Right renal pelvis (tissue), 4 donors: ENCODE measurements at regions not wholly inside any gene's neighbourhood (a gene's known extent, or its start where the extent isn't known, plus 50 kb on each side); places are given as distances from the start of the nearest gene placed in this dataset.
"Not testable (repeated sequence)": the region's sequence is repeated elsewhere in the genome, so short reads cannot be mapped to it uniquely, and the experiment has no call there.

ENCODE experiments used
- DNase-seq, 4 donors: peaks; one replicate each; pipeline ENCODE4 v3.0.0-alpha.2; 2013; ENCODE audit warnings: low read depth in 4 of 4, low spot score in 3 of 4, missing footprints in 1 of 4

DNA sequence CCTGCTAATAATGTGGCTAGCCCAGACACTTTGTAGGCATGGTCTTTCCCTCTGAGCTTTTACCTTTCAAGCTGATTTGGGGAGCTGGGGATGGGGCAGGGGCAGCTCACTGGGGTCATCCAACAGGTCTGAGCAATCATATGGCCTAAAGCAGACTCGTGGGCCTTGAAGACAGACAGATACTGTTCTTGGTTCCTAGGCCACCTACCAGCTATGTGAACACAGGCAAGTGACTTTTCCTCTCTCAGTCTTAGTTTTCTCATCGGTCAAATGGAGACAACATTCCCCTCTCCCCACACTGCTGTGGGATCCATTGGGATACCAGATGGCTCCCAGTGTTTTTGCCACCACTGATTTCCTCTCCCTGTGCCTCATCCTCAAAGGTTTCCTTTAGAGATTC, 181.8 kb downstream of the RRAGC start:
- no peak for DNase-seq

DNA sequence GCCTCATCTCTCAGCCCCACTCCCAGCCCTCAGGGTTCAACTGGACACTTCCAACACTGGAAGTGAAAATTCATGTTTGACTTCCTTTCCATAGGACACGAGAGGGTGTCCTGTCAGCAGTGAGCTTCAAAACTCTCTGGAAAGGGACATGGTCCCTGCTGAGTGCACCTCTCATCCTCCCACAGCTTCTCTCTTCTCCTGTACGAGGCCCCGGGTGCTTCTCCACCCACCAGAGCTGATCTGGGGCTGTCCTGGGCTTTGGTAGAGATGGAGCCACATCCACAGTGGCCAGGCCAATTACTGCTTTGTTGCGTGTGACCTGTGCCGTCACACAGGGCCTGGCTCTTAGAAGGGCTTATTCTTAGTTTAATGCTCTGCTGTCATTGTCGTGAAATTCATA, 182.3 kb downstream of the RRAGC start:
- no peak for DNase-seq

DNA sequence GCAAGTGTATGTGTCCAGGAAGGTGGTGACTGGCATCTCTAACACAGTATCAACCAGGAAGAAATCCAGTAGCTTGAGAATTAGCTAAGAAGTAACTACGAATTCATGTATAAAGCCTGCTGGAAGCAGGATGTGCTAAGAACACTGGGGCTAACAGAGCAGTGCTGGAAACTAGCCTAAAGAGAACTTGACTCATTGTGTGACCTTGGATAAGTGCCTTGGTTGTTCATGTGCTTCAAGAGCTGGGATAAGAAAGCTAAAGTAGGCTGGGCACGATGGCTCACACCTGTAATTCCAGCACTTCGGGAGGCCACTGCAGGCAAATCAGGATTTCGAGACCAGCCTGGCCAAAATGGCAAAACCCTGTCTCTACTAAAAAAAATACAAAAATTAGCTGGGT, 186.9 kb downstream of the RRAGC start:
- DNase-seq: no peak

DNA sequence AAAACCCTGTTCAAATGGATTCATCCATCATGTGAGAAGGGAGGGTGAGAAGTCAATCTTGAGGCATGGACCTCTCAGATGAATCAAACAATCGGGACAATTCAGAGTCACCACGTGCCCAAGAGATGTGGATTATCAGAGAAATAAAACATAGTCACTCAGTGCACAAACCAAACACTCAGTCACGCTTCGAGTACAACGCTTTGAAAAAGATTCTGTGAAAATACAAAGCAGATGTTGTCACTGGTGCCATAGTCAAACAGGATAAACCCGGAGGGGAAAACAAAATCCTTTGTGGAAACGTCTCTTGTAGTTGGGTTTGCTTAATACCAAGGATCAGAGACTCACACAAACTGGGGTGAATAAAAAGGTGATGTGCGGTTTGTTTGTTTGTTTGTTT, 188.4 kb downstream of the RRAGC start:
- DNase-seq: no peak

DNA sequence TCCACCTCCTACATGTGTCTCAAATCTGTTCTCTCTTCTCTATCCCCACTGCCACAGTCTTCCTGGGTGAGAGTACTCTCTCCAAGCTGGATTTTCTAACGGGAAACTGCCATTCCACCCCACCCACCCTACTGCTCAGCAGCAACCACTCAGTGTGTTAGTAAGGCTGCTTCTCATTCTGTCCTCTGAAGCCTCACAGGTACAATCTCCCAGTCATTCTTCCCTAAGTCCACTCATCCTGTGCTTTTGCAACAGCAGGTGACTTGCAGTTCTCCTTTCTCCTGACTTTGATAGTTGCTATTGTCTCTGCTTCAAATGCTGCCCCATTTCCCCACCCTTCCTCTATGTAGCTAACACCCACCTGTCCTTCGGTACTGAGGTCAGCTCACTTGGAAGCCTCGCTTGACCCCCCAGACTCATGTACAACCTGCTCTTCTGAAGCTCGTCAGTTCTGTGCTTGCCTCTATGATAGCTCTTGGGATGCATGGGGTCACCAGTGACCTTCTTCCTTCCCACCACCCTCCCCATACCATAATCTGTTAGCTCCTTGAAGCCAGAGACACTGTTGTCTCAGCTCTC, 188.9 kb downstream of the RRAGC start:
- no peak for DNase-seq

DNA sequence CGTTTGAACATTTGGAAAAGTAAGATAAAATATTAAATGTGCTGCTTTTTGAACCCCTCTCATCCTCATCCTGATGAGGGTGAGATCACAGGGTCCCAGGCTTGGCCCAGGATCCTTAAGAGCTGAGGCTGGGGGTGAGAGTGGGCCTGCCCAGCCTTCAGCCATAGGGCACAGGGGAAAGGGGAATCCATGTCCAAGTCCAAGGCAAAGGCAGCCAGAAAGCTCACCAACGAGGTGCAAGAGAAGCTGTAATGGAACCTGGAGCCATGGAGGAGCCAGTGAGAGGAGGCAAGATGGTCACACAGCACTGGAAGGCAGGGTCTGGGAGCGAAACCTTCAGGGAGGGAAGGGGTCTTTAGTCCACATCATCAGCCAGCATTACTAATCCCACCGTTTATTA, 191.9 kb downstream of the RRAGC start:
- DNase-seq: no peak

DNA sequence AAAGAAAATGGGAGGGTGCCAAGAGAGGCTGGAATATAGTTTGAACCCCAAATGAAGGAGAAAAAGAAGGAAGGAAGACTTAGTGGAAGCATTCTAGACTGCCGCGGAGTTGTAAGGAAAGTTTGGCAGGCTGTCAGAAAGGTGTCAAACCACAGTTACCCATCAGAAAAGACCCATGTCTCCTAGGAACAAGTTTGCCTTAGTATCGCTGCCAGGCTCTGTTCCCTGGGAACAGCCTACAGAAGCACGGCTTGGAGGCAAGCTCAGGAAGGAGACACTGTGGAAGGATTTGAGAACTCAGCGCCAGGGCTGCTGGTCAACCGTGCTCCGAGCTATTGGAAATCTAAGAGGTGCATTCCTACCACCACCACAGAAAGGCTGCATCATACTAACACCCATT, 197.4 kb downstream of the RRAGC start:
- DNase-seq: no peak

DNA sequence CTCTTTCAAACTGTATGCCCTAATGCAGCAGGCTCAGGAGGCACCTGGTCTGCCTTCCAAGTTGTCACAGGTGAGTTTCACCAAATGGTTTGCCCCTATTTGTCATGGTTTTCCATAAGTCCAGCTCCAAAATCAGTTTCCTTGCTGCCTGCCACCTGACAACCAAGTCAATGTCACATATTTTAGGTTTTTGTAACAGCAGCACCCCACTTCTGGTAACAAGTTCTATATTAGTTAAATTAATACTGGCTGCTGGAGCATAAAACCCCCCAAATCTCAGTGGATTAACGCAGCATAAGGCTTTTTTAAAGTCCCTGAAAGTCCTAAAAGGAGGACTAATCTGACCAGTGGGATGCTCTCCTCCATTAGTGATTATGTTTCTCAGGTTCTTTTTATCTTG, 200.7 kb downstream of the RRAGC start:
- no peak for DNase-seq

DNA sequence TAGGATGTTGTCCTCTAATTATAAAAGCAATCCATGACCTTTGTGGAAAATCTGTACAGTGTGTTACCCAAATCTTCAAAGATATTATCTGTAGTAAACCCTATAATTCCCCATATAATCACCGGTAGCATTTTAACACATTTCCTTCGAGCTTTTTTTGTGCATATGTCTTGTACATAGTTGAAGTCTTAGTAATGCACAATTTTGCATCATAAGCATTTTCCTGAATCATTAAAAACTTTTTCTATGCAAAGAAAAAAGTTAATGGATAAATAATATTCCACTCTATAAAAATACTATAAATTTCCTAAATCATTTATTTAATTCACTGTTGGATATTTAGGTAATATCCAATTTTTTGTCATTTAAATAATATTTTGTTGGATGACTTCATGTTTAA, 201.7 kb downstream of the RRAGC start:
- DNase-seq: no peak

DNA sequence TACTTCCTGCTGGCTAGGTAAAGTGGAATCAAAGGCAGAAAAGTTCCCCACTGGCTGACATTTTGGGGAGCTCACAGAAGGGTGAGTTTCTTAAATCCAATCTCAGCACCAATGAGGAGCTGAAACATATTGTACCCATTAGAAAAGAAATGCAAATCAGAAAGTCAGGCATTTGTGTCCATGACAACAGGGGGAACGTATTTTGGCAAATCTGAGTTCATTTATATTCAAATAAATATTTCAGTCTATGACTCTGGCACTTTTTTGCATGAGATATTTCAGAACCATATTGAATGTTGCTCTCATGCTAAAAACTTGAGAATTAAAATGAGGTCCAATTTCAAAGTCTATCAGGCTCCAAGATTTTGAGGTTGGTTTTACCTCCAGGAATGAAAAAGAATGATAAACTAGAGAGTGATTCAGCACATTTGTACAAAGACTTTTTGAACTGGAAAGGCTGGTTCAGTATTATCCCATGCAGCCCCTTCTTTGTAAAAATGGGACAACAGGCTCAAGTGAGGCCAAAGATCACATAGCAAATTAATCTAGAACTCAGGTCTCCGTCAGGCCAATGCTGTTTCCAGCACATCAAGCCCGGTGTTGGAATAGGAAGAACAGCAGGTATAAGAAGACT, 202.2 kb downstream of the RRAGC start:
- no peak for DNase-seq

DNA sequence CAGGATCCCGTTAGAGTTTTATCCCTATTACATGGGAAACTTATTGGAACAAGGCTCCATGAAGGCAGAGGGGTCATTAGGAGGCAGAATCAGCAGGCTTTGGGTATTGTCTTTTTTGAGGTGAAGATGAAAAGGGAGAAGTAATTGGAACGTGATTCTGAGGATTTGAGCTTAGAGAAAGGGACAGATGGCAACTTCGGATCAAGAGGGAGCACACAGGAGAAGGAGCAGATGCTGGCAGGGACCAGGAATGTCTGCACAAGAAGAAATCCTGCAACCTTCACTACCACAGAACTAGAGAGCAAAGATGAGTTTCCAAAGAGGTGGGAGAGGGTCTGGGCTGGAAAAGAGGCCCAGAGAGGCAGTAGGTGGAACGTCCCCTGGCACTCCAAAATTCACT, 202.8 kb downstream of the RRAGC start:
- no peak for DNase-seq

DNA sequence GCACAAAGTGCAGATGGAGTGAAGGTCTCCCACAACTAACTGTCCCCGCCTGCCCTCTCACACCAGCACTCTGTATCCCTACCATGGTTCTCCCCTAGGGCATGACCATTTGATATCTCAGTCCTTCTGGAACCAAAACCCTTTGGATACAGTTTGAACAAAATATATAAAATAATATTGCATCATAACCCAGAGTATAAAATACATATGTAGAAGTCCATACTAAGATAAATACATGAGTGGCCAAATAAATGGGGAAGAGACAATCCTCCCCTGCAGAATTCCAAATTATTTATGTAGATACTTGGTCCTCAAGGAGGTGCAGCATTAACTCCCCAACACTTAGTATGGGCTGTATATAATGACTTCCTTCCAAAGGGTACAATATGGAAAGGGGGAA, 207.4 kb downstream of the RRAGC start:
- no peak for DNase-seq

DNA sequence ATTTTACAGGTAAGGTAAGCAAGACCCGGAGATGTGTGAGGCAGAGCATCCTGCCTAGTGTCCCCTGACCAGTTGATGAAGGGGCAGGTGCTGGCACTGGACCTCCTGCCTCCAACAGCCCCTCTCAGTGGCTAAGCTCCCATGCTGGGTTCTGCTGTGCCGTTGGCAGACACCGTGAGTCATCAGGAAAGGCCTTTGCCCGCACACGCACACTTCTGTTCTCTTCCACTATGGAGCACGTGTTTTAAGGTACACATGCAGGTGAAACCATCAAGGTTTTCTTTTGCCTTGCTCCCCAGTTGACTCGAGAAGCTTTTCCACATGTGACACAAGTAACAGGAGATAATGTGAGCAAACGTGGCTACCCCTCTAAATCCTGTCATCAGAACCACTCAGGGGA, 207.9 kb downstream of the RRAGC start:
- DNase-seq: no peak

DNA sequence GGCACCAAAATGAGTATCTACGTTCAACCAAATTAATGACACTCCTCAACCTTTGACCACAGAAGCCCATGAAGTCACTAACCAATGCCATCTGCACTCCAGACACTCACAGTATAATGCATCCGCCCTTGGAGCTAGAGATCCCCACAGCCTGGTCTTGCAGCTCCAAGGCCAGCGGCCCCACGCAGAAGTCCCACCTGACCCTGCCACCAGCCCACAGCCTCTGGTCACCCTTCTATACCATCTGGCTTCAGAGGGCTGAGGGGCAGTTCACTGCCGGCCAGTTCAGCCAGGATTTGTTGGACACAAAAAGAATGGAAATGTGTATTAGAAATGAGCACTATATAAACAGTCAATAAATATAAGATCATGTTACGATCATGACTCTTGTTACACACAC, 211.2 kb downstream of the RRAGC start:
- DNase-seq: no peak

DNA sequence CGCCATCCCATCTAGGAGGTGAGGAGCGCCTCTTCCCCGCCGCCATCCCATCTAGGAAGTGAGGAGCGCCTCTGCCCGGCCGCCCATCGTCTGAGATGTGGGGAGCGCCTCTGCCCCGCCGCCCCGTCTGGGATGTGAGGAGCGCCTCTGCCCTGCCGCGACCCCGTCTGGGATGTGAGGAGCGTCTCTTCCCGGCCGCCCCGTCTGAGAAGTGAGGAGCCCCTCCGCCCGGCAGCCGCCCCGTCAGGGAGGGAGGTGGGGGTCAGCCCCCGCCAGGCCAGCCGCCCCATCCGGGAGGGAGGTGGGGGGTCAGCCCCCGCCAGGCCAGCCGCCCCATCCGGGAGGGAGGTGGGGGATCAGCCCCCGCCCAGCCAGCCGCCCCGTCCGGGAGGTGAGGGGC, 212.2 kb downstream of the RRAGC start:
- DNase-seq: not testable (repeated sequence)

DNA sequence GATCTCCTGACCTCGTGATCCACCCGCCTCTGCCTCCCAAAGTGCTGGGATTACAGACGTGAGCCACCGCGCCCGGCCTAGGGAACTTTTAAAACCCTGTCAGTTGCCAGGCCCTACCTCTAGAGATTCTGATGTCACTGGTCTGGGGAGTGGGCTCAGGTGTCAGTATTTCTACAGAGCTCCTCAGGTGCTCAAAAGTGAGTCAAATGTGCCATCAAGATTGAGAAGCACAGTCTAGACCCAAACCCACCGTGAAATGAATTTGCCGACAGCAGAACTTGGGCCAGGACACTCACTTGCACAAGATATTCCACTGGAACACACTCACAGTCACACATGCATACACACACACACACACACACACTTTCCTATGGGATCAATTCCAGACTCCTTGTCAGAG, 215.5 kb downstream of the RRAGC start:
- no peak for DNase-seq

DNA sequence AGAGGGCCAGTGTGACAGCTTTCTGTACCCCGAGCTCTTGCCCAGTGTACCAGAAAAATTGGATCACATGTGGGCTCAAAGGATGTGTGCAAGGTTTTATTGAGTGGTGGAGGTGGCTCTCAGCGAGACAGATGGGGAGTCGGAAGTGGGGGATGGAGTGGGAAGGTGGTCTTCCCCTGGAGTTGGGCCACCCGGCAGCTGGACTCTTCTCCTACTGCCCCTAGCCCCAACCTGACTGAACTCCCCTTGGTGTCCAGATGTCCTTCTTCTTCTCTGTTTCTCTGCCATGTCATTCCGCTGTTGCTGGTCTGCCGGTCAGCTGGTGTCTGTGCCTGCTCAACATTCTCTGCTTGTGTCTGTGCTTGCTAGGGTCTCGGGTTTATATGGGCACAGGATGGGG, 217.9 kb downstream of the RRAGC start:
- DNase-seq: no peak

DNA sequence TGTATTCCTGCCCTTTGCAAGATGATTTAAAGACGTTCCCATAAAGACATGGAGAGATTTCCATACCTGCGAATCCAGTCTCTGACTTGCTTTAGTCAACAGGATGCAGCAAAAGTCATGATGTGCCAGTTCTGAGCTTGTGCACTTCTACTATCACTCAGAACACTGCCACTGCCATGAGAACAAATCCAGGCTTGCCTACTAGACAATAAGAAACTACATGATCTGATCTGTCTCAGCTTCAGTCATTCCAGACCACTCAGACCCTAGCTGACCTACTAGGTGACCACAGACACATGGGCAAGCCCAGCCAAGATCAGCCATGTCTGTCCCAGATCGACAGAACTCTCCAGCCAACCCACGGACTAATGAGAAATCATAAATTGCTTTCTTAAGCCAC, 219.2 kb downstream of the RRAGC start:
- DNase-seq: no peak

DNA sequence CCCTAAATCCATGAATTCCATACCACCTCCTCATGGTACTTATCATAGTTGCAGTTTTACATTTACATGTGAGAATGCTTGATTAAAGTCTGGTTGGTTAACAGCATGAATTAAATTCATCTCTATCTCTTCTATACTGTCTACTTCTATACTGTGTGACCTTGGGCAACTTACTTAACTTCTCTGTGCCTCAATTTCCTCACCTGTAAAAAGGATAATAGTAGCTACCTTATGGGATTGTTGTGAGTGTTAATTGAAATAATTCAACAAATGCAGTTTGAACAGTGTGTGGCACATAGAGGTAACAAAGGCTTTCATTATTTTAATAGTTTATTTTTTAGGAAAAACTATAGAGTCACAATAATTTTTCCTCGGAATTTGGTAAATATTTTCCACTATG, 231.3 kb downstream of the RRAGC start:
- DNase-seq: no peak

DNA sequence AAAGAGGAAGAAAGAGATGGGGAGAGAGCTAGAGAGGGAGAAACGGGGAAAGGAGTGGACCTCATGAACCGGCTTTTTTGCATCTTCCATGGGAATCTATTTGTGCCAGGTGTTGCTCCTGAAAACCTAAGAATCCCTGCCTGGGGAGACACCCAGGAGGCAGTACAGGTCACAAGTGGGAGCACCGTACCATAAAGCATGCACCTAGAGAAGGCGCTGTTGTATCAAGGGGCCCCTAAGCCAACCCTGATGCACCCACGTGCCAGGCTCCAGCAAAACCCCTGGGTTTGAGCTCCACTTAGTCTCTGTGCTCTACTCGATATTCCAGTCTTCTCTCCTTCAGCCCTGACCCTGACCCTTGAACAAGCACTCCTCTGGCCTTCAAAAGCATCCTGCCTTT, 233.6 kb downstream of the RRAGC start:
- DNase-seq: no peak

DNA sequence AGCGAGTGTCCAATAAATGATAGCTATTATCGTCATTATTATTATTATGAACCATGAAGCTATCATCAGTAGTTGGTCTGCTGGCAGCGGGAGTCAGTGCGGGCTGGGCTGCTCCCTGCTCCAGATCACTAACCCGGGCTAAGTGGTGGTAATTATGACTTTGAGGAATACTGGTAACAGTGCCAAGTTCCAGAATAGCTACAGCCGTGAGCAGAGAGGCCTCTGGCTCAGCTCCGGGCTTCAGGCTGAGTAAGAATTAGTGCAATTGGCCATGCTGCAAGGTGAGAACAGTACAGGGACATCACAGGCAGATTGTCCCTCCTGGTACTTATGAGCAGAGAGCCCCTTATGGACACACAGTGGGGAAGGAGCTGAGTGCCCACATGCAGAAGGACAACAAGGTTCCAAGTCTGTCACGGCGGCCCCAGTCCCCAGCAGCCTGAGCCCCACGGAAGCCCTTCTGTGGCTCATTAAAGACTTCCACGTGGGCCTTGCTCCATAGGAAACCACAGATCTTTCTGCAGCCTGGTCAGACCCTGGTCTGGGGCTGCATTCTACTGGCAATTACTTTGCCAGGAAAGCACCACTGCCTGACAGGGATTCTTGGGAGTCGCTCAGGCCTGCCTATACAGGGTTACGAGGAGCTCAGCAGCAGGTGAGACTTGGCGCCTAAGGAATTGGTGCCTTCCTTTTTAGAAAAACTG, 235.1 kb downstream of the RRAGC start:
- DNase-seq: no peak

DNA sequence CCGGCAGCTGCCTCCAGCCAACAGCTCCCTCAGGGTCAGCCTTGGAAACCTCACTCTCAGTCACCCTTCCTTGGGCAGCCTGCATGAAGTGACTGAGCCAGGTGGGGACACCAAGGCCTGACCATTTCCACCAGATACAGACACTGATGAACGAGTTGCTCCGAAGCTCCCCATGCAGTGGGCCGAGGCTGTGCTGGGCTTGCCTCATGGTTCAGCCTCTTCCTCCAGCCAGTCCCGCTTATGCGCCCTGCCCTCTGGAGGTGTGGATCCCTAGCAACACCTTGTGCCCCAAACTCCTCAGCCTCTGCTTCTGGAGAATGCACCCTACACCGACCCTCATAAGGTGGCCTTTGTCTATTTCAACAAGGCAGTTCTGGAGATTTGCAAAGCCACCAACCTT, 236.0 kb downstream of the RRAGC start:
- no peak for DNase-seq

DNA sequence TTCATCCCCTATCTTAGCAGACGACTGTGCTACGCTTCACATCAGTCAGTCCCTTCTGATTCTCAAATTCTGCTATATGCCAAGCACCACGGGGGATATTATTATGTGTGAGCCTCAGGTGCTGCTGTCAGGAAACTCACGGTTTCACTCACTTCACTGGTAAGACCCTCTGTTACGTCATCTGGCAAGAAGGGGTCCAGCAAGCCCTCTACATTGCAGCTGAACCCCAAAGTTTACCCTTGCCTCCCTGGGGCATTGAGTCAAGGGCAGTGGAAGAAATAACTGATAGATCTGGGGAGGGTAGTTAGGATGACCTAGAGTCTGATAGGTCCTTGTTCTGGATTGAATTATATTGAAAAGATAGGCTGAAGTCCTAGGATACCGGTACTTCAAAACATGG, 237.4 kb downstream of the RRAGC start:
- DNase-seq: no peak
